Motor neuron (in vitro differentiated cells): ENCODE measurements at regions not wholly inside any gene's neighbourhood (a gene's known extent, or its start where the extent isn't known, plus 50 kb on each side); places are given as distances from the start of the nearest gene placed in this dataset.
A peak's percentile ranks its signal among the peaks of the same experiment; 100 is the strongest.

Source experiments
- ATAC-seq, 8 experiments: fragments of 200-7000 bp; cut with Tn5 transposase; replicated peaks in 6 of 8; 2 replicates each; pipeline ENCODE4 v1.8.0; 2021; ENCODE audit warnings: mild to moderate bottlenecking in 8 of 8, moderate library complexity in 8 of 8
- H3K27ac ChIP-seq, 2 donors: fragments of 250-450 bp; sonication (Bioruptor Pico); 2 replicates each; pipeline ENCODE4 v1.9.0; 2021; ENCODE audit warnings: antibody characterized with exemption in 2 of 2, mild to moderate bottlenecking in 2 of 2, moderate library complexity in 1 of 2
- H3K4me1 ChIP-seq, 2 donors: fragments of 250-450 bp; sonication (Bioruptor Pico); replicated peaks in 1 of 2; 2 replicates each; pipeline ENCODE4 v1.6.1; 2021; ENCODE audit warnings: antibody characterized with exemption in 2 of 2, mild to moderate bottlenecking in 2 of 2, moderate library complexity in 1 of 2
- H3K4me3 ChIP-seq, 5 donors: fragments of 250-450 bp; sonication (Bioruptor Pico); 2 replicates each; pipeline ENCODE4 v1.9.0; 2021; ENCODE audit warnings: antibody characterized with exemption in 5 of 5, mild to moderate bottlenecking in 5 of 5, moderate library complexity in 4 of 5
- WGBS, 10 experiments: fragments of 450-650 bp; shearing (Covaris generic); methylation state at CpG; one replicate each; pipeline ENCODE4 v1.0.0; 2022; 5-methylcytosine and 5-hydroxymethylcytosine counted together
- in situ Hi-C, 9 experiments: fragments of 400-800 bp; cut with MboI; loops; one replicate each; pipeline ENCODE4 v1.15.0; 2021; ENCODE audit warnings: low sequenced_read_pairs in 9 of 9, low pct_unique_long_range_greater_than_20kb in 2 of 9; ENCODE audit not compliant: unreplicated experiment in 9 of 9

GRCh38 chrX:39150621-39151020, 349.4 kb downstream of the MID1IP1 start:
- WGBS, 10 experiments = 17 to 81% (median 55%) methylated on average over 1 to 4 of the region's 5 CpGs; no CpG with 5 or more reads in 5 of the 10 experiments
- Histone ChIP-seq H3K4me3 (no peak overlapping the region), H3K4me1 (peaks cover 2 to 19% of the 10 kb centered on the region in 2 donors), H3K27ac (no peak overlapping the region)
- in situ Hi-C loops = no loop called here
- no peak for ATAC-seq

GRCh38 chrX:39152106-39152649, 350.9 kb downstream of the MID1IP1 start:
- Histone ChIP-seq H3K4me3 (no peak overlapping the region), H3K4me1 (peaks cover 2 to 19% of the 10 kb centered on the region in 2 donors), H3K27ac (no peak overlapping the region)
- in situ Hi-C loops = no loop called here
- 20 to 67% (median 46%) methylated on average over 1 to 3 of the region's 7 CpGs; no CpG with 5 or more reads in 7 of the 10 experiments for WGBS, 10 experiments
- ATAC-seq = peak in 5 of 8 experiments; percentile 62 to 72 (median 65)

- Histone ChIP-seq H3K4me1 (peaks cover 22 to 38% of the 10 kb centered on the region in 2 donors), H3K4me3 (no peak overlapping the region), H3K27ac (no peak overlapping the region)
- in situ Hi-C loops = no loop called here
- ATAC-seq = no peak
Measured at GRCh38 chrX:39156051-39156450, 354.8 kb downstream of the MID1IP1 start.

GRCh38 chrX:39157006-39157405, 355.7 kb downstream of the MID1IP1 start:
- H3K4me1 ChIP-seq = peaks cover 19 to 35% of the 10 kb centered on the region in 2 donors
- in situ Hi-C loops = no loop called here
- WGBS, 10 experiments = 0 to 100% (median 56%) methylated on average over 1 to 5 of the region's 5 CpGs; no CpG with 5 or more reads in 4 of the 10 experiments
- no peak overlapping the region for H3K27ac ChIP-seq
- ATAC-seq = no peak
- H3K4me3 ChIP-seq = no peak overlapping the region

GRCh38 chrX:39157796-39158195, 356.5 kb downstream of the MID1IP1 start:
- 0 to 63% (median 46%) methylated on average over 1 to 3 of the region's 6 CpGs; no CpG with 5 or more reads in 5 of the 10 experiments for WGBS, 10 experiments
- Histone ChIP-seq H3K4me3 (no peak overlapping the region), H3K4me1 (peaks cover 23 to 29% of the 10 kb centered on the region in 2 donors), H3K27ac (no peak overlapping the region)
- ATAC-seq = no peak
- in situ Hi-C loops = no loop called here

- Histone ChIP-seq H3K27ac (peak overlapping the region; percentile 69 to 84), H3K4me3 (peak overlapping the region in 2 of 5 donors; percentile 18 to 22), H3K4me1 (peaks cover 24 to 27% of the 10 kb centered on the region in 2 donors)
- ATAC-seq = peak in 7 of 8 experiments; percentile 20 to 88 (median 85)
- in situ Hi-C loops = no loop called here
- WGBS, 10 experiments = 17 to 88% (median 43%) methylated on average over 1 to 5 of the region's 11 CpGs; no CpG with 5 or more reads in 4 of the 10 experiments
Measured at GRCh38 chrX:39158801-39159657, 357.8 kb downstream of the MID1IP1 start.

GRCh38 chrX:39159921-39160507, 358.8 kb downstream of the MID1IP1 start:
- H3K27ac ChIP-seq = peak overlapping the region; percentile 67 to 84
- in situ Hi-C loops = no loop called here
- no peak overlapping the region for H3K4me3 ChIP-seq
- peaks cover 24 to 27% of the 10 kb centered on the region in 2 donors for H3K4me1 ChIP-seq
- peak in 2 of 8 experiments; percentile 51 to 61 for ATAC-seq
- WGBS, 10 experiments = 20 to 57% methylated on average over 1 of the region's 4 CpGs; no CpG with 5 or more reads in 8 of the 10 experiments

GRCh38 chrX:39161611-39162255, 360.5 kb downstream of the MID1IP1 start:
- peaks cover 24 to 27% of the 10 kb centered on the region in 2 donors for H3K4me1 ChIP-seq
- in situ Hi-C loops = no loop called here
- ATAC-seq = no peak
- WGBS, 10 experiments = 33 to 70% (median 67%) methylated on average over 1 to 3 of the region's 3 CpGs; no CpG with 5 or more reads in 7 of the 10 experiments
- H3K4me3 ChIP-seq = no peak overlapping the region
- no peak overlapping the region for H3K27ac ChIP-seq

- 10% methylated on average over 9 of the region's 29 CpGs; no CpG with 5 or more reads in 9 of the 10 experiments for WGBS, 10 experiments
- in situ Hi-C loops = no loop called here
- H3K4me3 ChIP-seq = no peak overlapping the region
Measured at GRCh38 chrX:39162322-39162735, 361.1 kb downstream of the MID1IP1 start.

GRCh38 chrX:39163581-39164126, 362.4 kb downstream of the MID1IP1 start:
- no peak overlapping the region for H3K27ac ChIP-seq
- peaks cover 18 to 21% of the 10 kb centered on the region in 2 donors for H3K4me1 ChIP-seq
- 0 to 100% (median 80%) methylated on average over 1 to 3 of the region's 3 CpGs; no CpG with 5 or more reads in 6 of the 10 experiments for WGBS, 10 experiments
- in situ Hi-C loops = no loop called here
- no peak for ATAC-seq
- H3K4me3 ChIP-seq = no peak overlapping the region

More at GRCh38 chrX:39162322-39162735, 361.1 kb downstream of the MID1IP1 start:
- Histone ChIP-seq H3K4me1 (peaks cover 24 to 27% of the 10 kb centered on the region in 2 donors), H3K27ac (no peak overlapping the region)
- ATAC-seq = peak in 3 of 8 experiments; percentile 10 to 68 (median 67)

GRCh38 chrX:39164212-39164611, 363.0 kb downstream of the MID1IP1 start:
- Histone ChIP-seq H3K4me1 (peaks cover 13 to 16% of the 10 kb centered on the region in 2 donors), H3K27ac (no peak overlapping the region), H3K4me3 (no peak overlapping the region)
- no peak for ATAC-seq
- in situ Hi-C loops = no loop called here
- WGBS, 10 experiments = 30 to 54% methylated on average over 2 of the region's 3 CpGs; no CpG with 5 or more reads in 8 of the 10 experiments

- Histone ChIP-seq H3K4me1 (peaks cover 3 to 9% of the 10 kb centered on the region in 2 donors), H3K4me3 (no peak overlapping the region), H3K27ac (no peak overlapping the region)
- in situ Hi-C loops = no loop called here
- 17 to 100% (median 88%) methylated on average over 1 of the region's 1 CpG; no CpG with 5 or more reads in 7 of the 10 experiments for WGBS, 10 experiments
- ATAC-seq = no peak
Measured at GRCh38 chrX:39165185-39165584, 363.9 kb downstream of the MID1IP1 start.
